ENCODE measurements at regions not wholly inside any gene's neighbourhood (a gene's known extent, or its start where the extent isn't known, plus 50 kb on each side); places are given as distances from the start of the nearest gene placed in this dataset.

DNA sequence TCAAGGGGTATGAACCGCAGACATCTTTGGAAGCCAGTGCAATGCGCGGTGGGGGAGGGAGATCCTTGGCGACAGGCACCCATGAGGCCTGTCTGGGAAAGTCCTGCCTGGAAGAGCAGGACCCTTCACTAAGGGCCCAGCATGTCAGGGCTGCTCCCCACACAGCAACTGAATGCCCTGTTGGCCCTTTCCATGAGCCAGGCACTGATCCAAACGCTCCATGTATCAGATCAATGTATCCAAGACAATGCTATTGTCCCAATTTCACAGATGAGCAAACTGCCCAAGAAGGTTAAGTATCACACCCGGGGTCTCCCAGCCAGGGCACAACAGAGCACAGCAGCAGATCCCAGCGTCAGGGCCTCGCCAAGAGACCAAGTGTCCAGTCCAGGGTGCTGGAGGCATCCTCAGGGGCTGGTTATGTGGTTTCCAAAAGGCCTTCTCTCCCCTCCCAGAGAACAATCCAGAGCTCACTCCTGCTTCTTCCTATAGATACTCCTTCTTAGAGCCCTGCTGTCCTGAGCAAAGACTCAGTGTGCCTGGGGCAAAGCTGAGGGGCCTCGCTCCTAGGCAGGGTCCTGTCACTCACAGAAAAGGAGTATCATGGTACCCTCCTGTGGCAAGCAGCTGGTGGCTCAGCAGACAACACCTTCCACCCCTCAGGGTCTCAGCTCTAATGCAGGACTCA is 328.0 kb downstream of the NPHP4 start:
- H3K27me3 Mint-ChIP-seq (ENCODE audit: low read depth): peaks cover 24% of the 10 kb centered on the region
- no peak for TF ChIP-seq CTCF (IDR thresholded peaks at IDR 0.05; ENCODE audit: unreplicated experiment in 3 of 3)
- H3K4me1 Mint-ChIP-seq: no peaks in the 10 kb centered on the region
- no peak overlapping the region for H3K4me3 Mint-ChIP-seq
- H3K27ac Mint-ChIP-seq: no peak overlapping the region
- no peaks in the 10 kb centered on the region for H3K36me3 Mint-ChIP-seq (ENCODE audit: low read depth)
- H3K9me3 Mint-ChIP-seq: peaks cover 13% of the 10 kb centered on the region

GRCh38 chr1:5662744-5663126 is 329.5 kb downstream of the NPHP4 start:
- Mint-ChIP-seq H3K4me3 (no peak overlapping the region), H3K4me1 (no peaks in the 10 kb centered on the region), H3K27me3 (ENCODE audit: low read depth) (peaks cover 33% of the 10 kb centered on the region), H3K27ac (no peak overlapping the region), H3K36me3 (ENCODE audit: low read depth) (no peaks in the 10 kb centered on the region), H3K9me3 (peaks cover 4% of the 10 kb centered on the region)
- TF ChIP-seq CTCF (IDR thresholded peaks at IDR 0.05; ENCODE audit: unreplicated experiment in 3 of 3): no peak

DNA sequence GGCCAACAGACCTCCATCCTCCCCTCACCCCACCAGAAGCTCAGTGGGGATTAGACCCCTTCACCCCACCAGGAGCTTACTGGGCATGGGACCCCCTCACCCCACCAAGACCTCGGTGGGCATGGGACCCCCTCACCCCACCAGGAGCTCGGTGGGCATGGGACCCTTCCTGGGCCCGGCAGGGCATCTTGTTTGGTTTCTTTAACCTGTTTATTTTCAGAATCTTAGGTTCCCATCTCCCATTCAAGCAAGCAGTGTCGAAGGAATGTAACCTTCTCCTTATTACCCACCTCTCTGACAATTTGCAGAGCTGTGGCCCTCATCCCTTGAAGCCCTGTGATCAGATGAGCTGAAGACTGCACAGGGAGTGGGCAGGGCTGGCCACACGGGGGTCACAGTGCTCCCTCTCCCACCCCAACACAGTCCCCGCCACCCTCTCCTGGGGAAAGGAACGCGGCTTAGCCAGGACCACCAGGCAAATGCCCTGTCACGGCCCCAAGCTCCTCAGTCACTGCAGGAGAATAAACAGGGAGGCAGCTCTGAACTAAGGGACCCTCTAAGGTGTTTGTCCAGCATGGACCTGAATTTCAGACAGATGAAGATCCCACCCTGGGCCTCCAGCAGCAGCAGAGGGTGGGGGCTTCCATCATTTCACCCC is 330.0 kb downstream of the NPHP4 start:
- peaks cover 4% of the 10 kb centered on the region for H3K9me3 Mint-ChIP-seq

DNA sequence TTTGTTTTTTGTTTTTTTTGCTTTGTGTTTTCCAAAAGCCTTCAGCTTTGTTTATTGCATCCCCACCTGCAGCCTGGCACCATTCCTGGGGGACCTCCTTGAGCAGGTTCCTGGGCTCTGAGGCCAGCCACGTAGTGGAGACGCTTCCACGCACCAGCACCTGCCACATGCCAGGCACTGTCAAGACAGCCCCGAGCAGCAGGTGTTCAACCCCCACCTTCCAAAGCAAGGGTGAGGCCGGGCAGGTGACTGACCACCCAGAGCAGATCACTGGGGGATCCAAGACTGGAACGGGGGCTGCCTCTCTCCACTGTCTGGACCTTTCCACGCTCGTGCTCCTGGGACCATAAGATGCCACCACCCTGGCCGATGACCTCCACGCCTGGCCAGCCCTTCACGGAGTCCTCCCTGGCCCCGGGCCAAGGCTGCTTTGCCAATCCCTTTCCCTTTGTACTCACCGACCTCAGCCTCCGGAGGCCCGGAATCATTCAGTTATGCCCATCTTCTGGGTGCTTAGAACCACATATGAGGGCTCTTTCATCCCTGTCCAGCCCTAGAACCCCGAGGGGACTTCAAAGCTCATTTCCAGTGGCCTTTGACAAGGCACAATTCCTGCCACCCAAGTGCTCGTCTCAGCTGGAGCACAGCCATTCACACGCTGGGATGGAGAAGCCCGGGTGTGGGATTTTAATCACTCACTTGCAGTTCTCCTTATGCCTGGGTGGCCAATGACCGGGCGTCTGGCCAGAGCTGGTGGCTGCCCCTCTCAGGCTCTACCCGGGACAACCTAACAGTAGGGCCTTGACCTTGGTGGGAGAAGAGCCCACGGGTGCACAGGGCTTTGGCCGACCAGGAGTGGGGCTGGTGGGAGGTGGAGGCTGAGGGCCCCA is 330.8 kb downstream of the NPHP4 start:
- H3K36me3 Mint-ChIP-seq (ENCODE audit: low read depth): no peaks in the 10 kb centered on the region
- no peak overlapping the region for H3K27ac Mint-ChIP-seq
- no peaks in the 10 kb centered on the region for H3K9me3 Mint-ChIP-seq
- no peak for TF ChIP-seq CTCF (IDR thresholded peaks at IDR 0.05; ENCODE audit: unreplicated experiment in 3 of 3)
- no peaks in the 10 kb centered on the region for H3K4me1 Mint-ChIP-seq
- no peak overlapping the region for H3K4me3 Mint-ChIP-seq
- H3K27me3 Mint-ChIP-seq (ENCODE audit: low read depth): peaks cover 36% of the 10 kb centered on the region

More for the DNA sequence above, 330.0 kb downstream of the NPHP4 start:
- TF ChIP-seq CTCF (IDR thresholded peaks at IDR 0.05; ENCODE audit: unreplicated experiment in 3 of 3): no peak
- Mint-ChIP-seq H3K27ac (no peak overlapping the region), H3K36me3 (ENCODE audit: low read depth) (no peaks in the 10 kb centered on the region), H3K4me1 (no peaks in the 10 kb centered on the region), H3K27me3 (ENCODE audit: low read depth) (peaks cover 35% of the 10 kb centered on the region), H3K4me3 (no peak overlapping the region)

GRCh38 chr1:5660141-5660935 is 331.9 kb downstream of the NPHP4 start:
- H3K36me3 Mint-ChIP-seq (ENCODE audit: low read depth): no peaks in the 10 kb centered on the region
- H3K27me3 Mint-ChIP-seq (ENCODE audit: low read depth): peaks cover 43% of the 10 kb centered on the region
- peaks cover 2% of the 10 kb centered on the region for H3K9me3 Mint-ChIP-seq
- TF ChIP-seq CTCF (IDR thresholded peaks at IDR 0.05; ENCODE audit: unreplicated experiment in 3 of 3): no peak
- no peaks in the 10 kb centered on the region for H3K4me1 Mint-ChIP-seq
- H3K27ac Mint-ChIP-seq: no peak overlapping the region
- no peak overlapping the region for H3K4me3 Mint-ChIP-seq
